ENCODE measurements at regions not wholly inside any gene's neighbourhood (a gene's known extent, or its start where the extent isn't known, plus 50 kb on each side); places are given as distances from the start of the nearest gene placed in this dataset.

- Mint-ChIP-seq H3K4me3 (no peak overlapping the region), H3K27me3 (ENCODE audit: low read depth) (no peaks in the 10 kb centered on the region), H3K4me1 (ENCODE audit: low read depth) (peaks cover 3% of the 10 kb centered on the region), H3K27ac (no peak overlapping the region), H3K9me3 (no peaks in the 10 kb centered on the region), H3K36me3 (ENCODE audit: low read depth) (no peaks in the 10 kb centered on the region)
- CTCF ChIA-PET = no interaction called here
- no peak for DNase-seq
- intact Hi-C loops (cut with micrococcal nuclease) = no loop called here
Measured at GRCh38 chr1:217343907-217344306, 287.0 kb downstream of the GPATCH2 start.

DNA sequence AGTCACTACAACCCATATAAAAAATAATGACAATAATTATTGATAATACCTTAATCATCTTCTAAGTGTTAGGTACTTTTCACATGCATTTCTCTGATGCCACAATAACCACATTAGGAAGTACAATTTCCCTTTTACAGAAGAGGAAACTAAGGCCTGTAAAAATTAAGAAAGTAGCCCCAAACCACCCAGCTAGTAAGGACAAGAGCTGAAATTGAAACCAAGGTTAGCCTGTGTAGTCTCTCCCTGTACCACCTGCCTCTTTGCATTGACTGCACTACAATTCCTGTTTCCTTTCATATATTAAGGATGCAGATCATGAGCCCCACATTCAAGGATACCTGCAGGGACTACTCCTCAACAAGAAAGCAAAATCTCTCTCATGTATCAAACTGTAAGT is 288.8 kb downstream of the GPATCH2 start:
- no peak overlapping the region for H3K27ac Mint-ChIP-seq
- peaks cover 3% of the 10 kb centered on the region for H3K4me1 Mint-ChIP-seq (ENCODE audit: low read depth)
- H3K36me3 Mint-ChIP-seq (ENCODE audit: low read depth) = no peaks in the 10 kb centered on the region
- H3K4me3 Mint-ChIP-seq = no peak overlapping the region
- CTCF ChIA-PET = no interaction called here
- no peaks in the 10 kb centered on the region for H3K27me3 Mint-ChIP-seq (ENCODE audit: low read depth)
- no peak for DNase-seq
- intact Hi-C loops (cut with micrococcal nuclease) = no loop called here
- no peaks in the 10 kb centered on the region for H3K9me3 Mint-ChIP-seq

DNA sequence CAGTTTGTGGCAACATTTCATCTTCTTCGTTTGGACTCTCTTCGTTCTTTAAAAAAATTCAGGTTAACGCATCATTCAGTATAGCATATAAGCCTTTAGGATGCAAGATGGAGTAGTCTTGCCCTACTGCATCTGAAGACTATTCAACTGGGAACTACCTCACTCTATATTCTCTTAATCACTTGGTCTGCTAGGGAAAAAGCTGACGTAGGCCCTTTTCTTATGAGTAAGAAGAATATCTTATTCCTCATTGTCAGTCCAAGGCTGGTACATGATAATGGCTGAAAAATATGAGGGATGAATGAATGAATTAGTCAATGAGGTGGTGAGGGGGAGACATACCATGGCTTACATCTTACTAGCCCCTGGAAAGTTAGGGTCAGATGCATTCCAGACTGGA is 294.2 kb downstream of the GPATCH2 start:
- intact Hi-C loops (cut with micrococcal nuclease) = loop anchor here (10.0 kb wide), 1 partner anchor 328 kb away; no protein-coding TSS in a partner anchor
- CTCF ChIA-PET = interaction anchor here (0.7 kb wide), 1 partner anchor 23 kb away, joined by 3 read pairs; no protein-coding TSS in a partner anchor
- no peak for DNase-seq
- Mint-ChIP-seq H3K4me1 (ENCODE audit: low read depth) (no peaks in the 10 kb centered on the region), H3K27ac (no peak overlapping the region), H3K4me3 (no peak overlapping the region), H3K27me3 (ENCODE audit: low read depth) (no peaks in the 10 kb centered on the region), H3K36me3 (ENCODE audit: low read depth) (no peaks in the 10 kb centered on the region), H3K9me3 (no peaks in the 10 kb centered on the region)

- Mint-ChIP-seq H3K36me3 (ENCODE audit: low read depth) (no peaks in the 10 kb centered on the region), H3K4me1 (ENCODE audit: low read depth) (no peaks in the 10 kb centered on the region), H3K27me3 (ENCODE audit: low read depth) (no peaks in the 10 kb centered on the region), H3K4me3 (no peak overlapping the region), H3K27ac (no peak overlapping the region), H3K9me3 (peaks cover 4% of the 10 kb centered on the region)
- peak; percentile 6 for DNase-seq
- CTCF ChIA-PET = no interaction called here
- intact Hi-C loops (cut with micrococcal nuclease) = loop anchor here (10.0 kb wide), 1 partner anchor 331 kb away; no protein-coding TSS in a partner anchor
Measured at GRCh38 chr1:217333939-217334338, 297.0 kb downstream of the GPATCH2 start.

DNA sequence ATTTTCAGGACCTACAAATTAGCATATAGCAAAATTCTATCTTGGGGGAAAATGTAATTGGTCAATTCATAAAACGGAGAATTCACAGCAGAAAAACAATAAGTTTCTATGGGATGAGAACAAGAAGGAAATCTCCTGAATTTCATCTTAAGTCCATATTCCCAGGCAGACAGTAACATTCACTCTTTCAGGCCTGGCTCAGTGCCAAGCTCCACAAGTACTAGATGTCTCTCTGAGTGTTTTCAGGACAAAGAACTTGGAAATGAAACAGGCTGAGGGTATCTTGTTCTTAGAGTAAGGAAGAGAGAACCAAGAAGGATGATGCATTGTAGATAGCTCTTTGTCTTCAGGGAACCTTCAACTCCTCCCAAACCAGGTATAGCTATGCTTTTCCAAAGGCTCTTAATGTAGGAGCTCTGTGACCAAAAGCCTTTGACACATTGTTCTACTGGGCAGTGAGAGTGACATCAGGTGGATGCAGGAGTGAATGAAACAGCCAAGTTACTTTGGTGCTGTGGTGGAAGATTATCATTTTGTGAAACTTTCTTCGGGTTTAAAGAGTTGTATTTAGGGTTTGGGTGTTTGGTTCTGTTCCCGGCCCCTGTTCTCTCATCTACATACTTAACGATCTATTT is 298.3 kb downstream of the GPATCH2 start:
- CTCF ChIA-PET = no interaction called here

DNA sequence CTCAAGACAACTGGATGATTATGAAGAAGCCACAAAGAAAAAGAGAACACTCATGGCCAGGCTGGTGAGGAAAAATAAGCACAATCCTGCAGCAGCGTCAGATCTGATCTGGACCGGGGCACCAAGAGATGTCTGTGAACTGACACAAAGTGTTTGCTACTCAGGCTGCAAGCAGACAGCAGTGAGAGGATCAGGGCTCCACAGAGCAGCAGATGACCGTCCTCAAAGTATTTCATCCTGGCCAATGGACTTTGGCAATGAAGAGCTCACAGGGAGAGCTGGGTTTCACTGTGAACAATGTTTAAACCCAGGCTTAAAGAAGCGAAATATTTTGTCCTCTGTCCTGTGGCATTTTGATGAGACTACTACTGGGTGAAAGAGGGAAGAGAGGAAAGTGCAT is 299.2 kb downstream of the GPATCH2 start:
- CTCF ChIA-PET = no interaction called here
- intact Hi-C loops (cut with micrococcal nuclease) = loop anchor here (10.0 kb wide), 1 partner anchor 333 kb away; no protein-coding TSS in a partner anchor
- H3K27me3 Mint-ChIP-seq (ENCODE audit: low read depth) = no peaks in the 10 kb centered on the region
- DNase-seq = no peak
- no peaks in the 10 kb centered on the region for H3K36me3 Mint-ChIP-seq (ENCODE audit: low read depth)
- no peak overlapping the region for H3K4me3 Mint-ChIP-seq
- no peak overlapping the region for H3K27ac Mint-ChIP-seq
- H3K4me1 Mint-ChIP-seq (ENCODE audit: low read depth) = no peaks in the 10 kb centered on the region
- peaks cover 4% of the 10 kb centered on the region for H3K9me3 Mint-ChIP-seq

More for the DNA sequence above, 298.3 kb downstream of the GPATCH2 start:
- Mint-ChIP-seq H3K27ac (no peak overlapping the region), H3K4me1 (ENCODE audit: low read depth) (no peaks in the 10 kb centered on the region), H3K27me3 (ENCODE audit: low read depth) (no peaks in the 10 kb centered on the region), H3K9me3 (peaks cover 4% of the 10 kb centered on the region), H3K4me3 (no peak overlapping the region), H3K36me3 (ENCODE audit: low read depth) (no peaks in the 10 kb centered on the region)
- no peak for DNase-seq
- intact Hi-C loops (cut with micrococcal nuclease) = loop anchor here (10.0 kb wide), 1 partner anchor 332 kb away; no protein-coding TSS in a partner anchor

GRCh38 chr1:217327901-217328300 is 303.0 kb downstream of the GPATCH2 start:
- no peak for DNase-seq
- Mint-ChIP-seq H3K9me3 (peaks cover 4% of the 10 kb centered on the region), H3K4me1 (ENCODE audit: low read depth) (no peaks in the 10 kb centered on the region), H3K27ac (no peak overlapping the region), H3K4me3 (no peak overlapping the region), H3K27me3 (ENCODE audit: low read depth) (no peaks in the 10 kb centered on the region), H3K36me3 (ENCODE audit: low read depth) (no peaks in the 10 kb centered on the region)
- CTCF ChIA-PET = no interaction called here
- intact Hi-C loops (cut with micrococcal nuclease) = no loop called here

DNA sequence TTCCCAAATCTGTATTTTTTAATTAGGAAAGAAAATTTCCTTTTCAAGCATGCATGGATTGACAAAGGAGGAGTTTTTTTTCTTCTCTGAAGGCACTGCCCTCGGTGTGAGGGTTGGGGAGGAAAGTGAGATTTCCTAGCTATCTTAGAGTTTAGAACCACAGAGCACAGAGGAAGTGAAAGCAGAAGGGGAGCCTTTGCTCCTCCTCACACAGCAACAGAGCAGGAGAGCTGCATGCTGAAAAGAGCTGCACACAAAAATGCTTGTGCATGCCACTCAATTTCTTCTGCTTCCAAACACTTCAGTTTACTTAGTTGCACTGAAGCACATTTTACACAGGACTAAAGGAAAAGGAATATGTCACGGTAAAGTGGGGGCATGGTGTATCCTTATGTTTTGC is 308.1 kb downstream of the GPATCH2 start:
- Mint-ChIP-seq H3K27me3 (ENCODE audit: low read depth) (peaks cover 6% of the 10 kb centered on the region), H3K4me1 (ENCODE audit: low read depth) (no peaks in the 10 kb centered on the region), H3K27ac (no peak overlapping the region), H3K36me3 (ENCODE audit: low read depth) (no peaks in the 10 kb centered on the region), H3K4me3 (no peak overlapping the region), H3K9me3 (no peaks in the 10 kb centered on the region)
- CTCF ChIA-PET = no interaction called here
- intact Hi-C loops (cut with micrococcal nuclease) = no loop called here
- no peak for DNase-seq

- intact Hi-C loops (cut with micrococcal nuclease) = no loop called here
- Mint-ChIP-seq H3K4me3 (no peak overlapping the region), H3K4me1 (ENCODE audit: low read depth) (no peaks in the 10 kb centered on the region), H3K27me3 (ENCODE audit: low read depth) (peaks cover 1% of the 10 kb centered on the region), H3K27ac (no peak overlapping the region), H3K9me3 (no peaks in the 10 kb centered on the region), H3K36me3 (ENCODE audit: low read depth) (no peaks in the 10 kb centered on the region)
- DNase-seq = no peak
- CTCF ChIA-PET = no interaction called here
Measured at GRCh38 chr1:217315346-217315745, 315.5 kb downstream of the GPATCH2 start.

DNA sequence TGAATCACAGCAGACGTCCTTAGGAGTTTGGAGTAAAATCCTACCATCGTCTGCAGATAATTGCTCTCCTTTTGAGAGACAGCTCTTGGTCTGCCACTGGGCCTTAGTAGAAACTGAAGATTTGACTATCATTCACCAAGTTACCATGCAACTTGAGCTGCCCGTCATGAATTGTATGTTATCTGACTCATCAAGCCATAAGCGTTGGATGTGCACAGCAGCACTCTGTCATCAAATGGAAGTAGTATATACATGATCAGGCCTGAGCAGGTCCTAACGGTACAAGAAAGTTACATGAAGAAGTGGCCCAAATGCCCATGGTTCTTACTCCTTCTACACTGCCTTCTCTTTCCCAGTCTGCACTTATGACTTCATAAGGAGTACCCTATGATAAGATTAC is 317.8 kb downstream of the GPATCH2 start:
- CTCF ChIA-PET = no interaction called here
- no peaks in the 10 kb centered on the region for H3K27me3 Mint-ChIP-seq (ENCODE audit: low read depth)
- DNase-seq = no peak
- intact Hi-C loops (cut with micrococcal nuclease) = no loop called here
- no peak overlapping the region for H3K27ac Mint-ChIP-seq
- peaks cover 2% of the 10 kb centered on the region for H3K9me3 Mint-ChIP-seq
- no peaks in the 10 kb centered on the region for H3K4me1 Mint-ChIP-seq (ENCODE audit: low read depth)
- H3K36me3 Mint-ChIP-seq (ENCODE audit: low read depth) = no peaks in the 10 kb centered on the region
- no peak overlapping the region for H3K4me3 Mint-ChIP-seq

GRCh38 chr1:217311766-217312165 is 319.1 kb downstream of the GPATCH2 start:
- Mint-ChIP-seq H3K27me3 (ENCODE audit: low read depth) (no peaks in the 10 kb centered on the region), H3K27ac (no peak overlapping the region), H3K9me3 (peaks cover 2% of the 10 kb centered on the region), H3K4me1 (ENCODE audit: low read depth) (no peaks in the 10 kb centered on the region), H3K4me3 (no peak overlapping the region), H3K36me3 (ENCODE audit: low read depth) (no peaks in the 10 kb centered on the region)
- CTCF ChIA-PET = no interaction called here
- intact Hi-C loops (cut with micrococcal nuclease) = no loop called here
- DNase-seq = no peak

- H3K27ac Mint-ChIP-seq = no peak overlapping the region
- no peak for DNase-seq
- no peak overlapping the region for H3K4me3 Mint-ChIP-seq
- intact Hi-C loops (cut with micrococcal nuclease) = no loop called here
- no peaks in the 10 kb centered on the region for H3K4me1 Mint-ChIP-seq (ENCODE audit: low read depth)
- CTCF ChIA-PET = no interaction called here
- H3K27me3 Mint-ChIP-seq (ENCODE audit: low read depth) = no peaks in the 10 kb centered on the region
- peaks cover 2% of the 10 kb centered on the region for H3K9me3 Mint-ChIP-seq
- no peaks in the 10 kb centered on the region for H3K36me3 Mint-ChIP-seq (ENCODE audit: low read depth)
Measured at GRCh38 chr1:217311269-217311668, 319.6 kb downstream of the GPATCH2 start.

DNA sequence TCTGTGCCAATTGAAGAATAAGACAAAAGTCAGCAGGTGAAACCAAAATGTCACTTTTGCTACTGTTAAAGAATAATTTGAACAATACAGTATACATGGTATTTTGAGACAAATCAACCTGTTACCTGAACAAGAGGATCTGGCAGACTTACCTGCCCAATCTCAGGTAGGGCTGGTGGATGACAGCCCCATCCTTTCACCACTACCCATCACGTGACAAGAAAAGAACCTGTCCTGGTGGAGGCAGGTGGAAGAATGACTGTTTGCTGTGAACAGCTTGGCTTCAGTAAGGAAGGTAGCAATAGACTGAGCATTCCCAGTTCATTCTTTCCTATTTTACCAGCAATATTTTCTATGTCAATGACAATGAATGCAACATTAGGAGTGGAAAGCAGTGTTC is 349.6 kb downstream of the GPATCH2 start:
- H3K9me3 Mint-ChIP-seq = no peaks in the 10 kb centered on the region
- H3K27ac Mint-ChIP-seq = no peak overlapping the region
- no peaks in the 10 kb centered on the region for H3K4me1 Mint-ChIP-seq (ENCODE audit: low read depth)
- H3K36me3 Mint-ChIP-seq (ENCODE audit: low read depth) = no peaks in the 10 kb centered on the region
- no peaks in the 10 kb centered on the region for H3K27me3 Mint-ChIP-seq (ENCODE audit: low read depth)
- no peak for DNase-seq
- intact Hi-C loops (cut with micrococcal nuclease) = no loop called here
- H3K4me3 Mint-ChIP-seq = no peak overlapping the region
- CTCF ChIA-PET = no interaction called here
